Loucy (cell line): ENCODE measurements at regions not wholly inside any gene's neighbourhood (a gene's known extent, or its start where the extent isn't known, plus 50 kb on each side); places are given as distances from the start of the nearest gene placed in this dataset.

Experiments
- EZH2phosphoT487 ChIP-seq: fragments of 200-600 bp; IDR thresholded peaks from 2 replicates; pipeline ENCODE4 v1.6.1; 2018; ENCODE audit warnings: antibody characterized with exemption, mild to moderate bottlenecking, moderate library complexity, borderline replicate concordance
- TF ChIP-seq, protein P1 (sequence below): fragments of 200-600 bp; sonication (generic); conservative IDR thresholded peaks from 2 replicates; pipeline ENCODE4 v1.5.1; 2014; ENCODE audit warnings: mild to moderate bottlenecking, antibody characterized with exemption, low read length

DNA sequence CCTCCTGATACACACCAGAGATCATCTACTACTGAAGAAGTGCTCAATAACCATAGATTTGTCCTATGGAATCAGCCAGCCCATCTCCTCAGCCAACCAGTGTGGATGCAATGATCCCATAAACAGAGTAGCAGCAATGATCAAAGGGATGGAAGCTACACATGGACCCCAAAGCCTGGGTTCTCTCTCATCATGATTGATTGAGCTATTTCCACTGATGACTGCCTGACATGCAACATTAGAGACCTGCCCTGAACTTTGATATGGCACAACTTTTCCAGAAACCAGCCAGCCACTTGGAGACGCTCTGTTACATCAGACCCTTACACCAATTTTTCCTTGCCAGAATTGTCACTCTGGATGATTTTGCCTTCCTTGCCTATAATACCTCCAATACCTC is 471.6 kb downstream of the BUD13 start:
- TF ChIP-seq, protein P1, sequence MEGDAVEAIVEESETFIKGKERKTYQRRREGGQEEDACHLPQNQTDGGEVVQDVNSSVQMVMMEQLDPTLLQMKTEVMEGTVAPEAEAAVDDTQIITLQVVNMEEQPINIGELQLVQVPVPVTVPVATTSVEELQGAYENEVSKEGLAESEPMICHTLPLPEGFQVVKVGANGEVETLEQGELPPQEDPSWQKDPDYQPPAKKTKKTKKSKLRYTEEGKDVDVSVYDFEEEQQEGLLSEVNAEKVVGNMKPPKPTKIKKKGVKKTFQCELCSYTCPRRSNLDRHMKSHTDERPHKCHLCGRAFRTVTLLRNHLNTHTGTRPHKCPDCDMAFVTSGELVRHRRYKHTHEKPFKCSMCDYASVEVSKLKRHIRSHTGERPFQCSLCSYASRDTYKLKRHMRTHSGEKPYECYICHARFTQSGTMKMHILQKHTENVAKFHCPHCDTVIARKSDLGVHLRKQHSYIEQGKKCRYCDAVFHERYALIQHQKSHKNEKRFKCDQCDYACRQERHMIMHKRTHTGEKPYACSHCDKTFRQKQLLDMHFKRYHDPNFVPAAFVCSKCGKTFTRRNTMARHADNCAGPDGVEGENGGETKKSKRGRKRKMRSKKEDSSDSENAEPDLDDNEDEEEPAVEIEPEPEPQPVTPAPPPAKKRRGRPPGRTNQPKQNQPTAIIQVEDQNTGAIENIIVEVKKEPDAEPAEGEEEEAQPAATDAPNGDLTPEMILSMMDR, result no peak
- TF ChIP-seq EZH2phosphoT487, result no peak
